ENCODE measurements at regions not wholly inside any gene's neighbourhood (a gene's known extent, or its start where the extent isn't known, plus 50 kb on each side); places are given as distances from the start of the nearest gene placed in this dataset.

- DNase-seq (ENCODE audit: low spot score), result no peak
- TF ChIP-seq CTCF (IDR thresholded peaks at IDR 0.05; ENCODE audit: borderline replicate concordance, control extremely low read depth, extremely low read depth, insufficient read depth, missing control alignments), result no peak
- in situ Hi-C loops (cut with MboI; ENCODE audit: low sequenced_read_pairs, unreplicated experiment), result no loop called here
These were observed 58.0 kb upstream of the TMEM163 start for GRCh38 chr2:134776836-134777235.

GRCh38 chr2:134777593-134777992 lies 58.8 kb upstream of the TMEM163 start:
- in situ Hi-C loops (cut with MboI; ENCODE audit: low sequenced_read_pairs, unreplicated experiment), result no loop called here
- DNase-seq (ENCODE audit: low spot score), result no peak
- no peak for TF ChIP-seq CTCF (IDR thresholded peaks at IDR 0.05; ENCODE audit: borderline replicate concordance, control extremely low read depth, extremely low read depth, insufficient read depth, missing control alignments)

- DNase-seq (ENCODE audit: low spot score), result no peak
- peak; percentile 20 for TF ChIP-seq CTCF (IDR thresholded peaks at IDR 0.05; ENCODE audit: borderline replicate concordance, control extremely low read depth, extremely low read depth, insufficient read depth, missing control alignments)
- in situ Hi-C loops (cut with MboI; ENCODE audit: low sequenced_read_pairs, unreplicated experiment), result no loop called here
These were observed 59.6 kb upstream of the TMEM163 start for GRCh38 chr2:134778372-134778771.

- in situ Hi-C loops (cut with MboI; ENCODE audit: low sequenced_read_pairs, unreplicated experiment), result no loop called here
- no peak for DNase-seq (ENCODE audit: low spot score)
- no peak for TF ChIP-seq CTCF (IDR thresholded peaks at IDR 0.05; ENCODE audit: borderline replicate concordance, control extremely low read depth, extremely low read depth, insufficient read depth, missing control alignments)
These were observed 57.4 kb upstream of the ACMSD start for GRCh38 chr2:134780972-134781371.

- in situ Hi-C loops (cut with MboI; ENCODE audit: low sequenced_read_pairs, unreplicated experiment), result no loop called here
- TF ChIP-seq CTCF (IDR thresholded peaks at IDR 0.05; ENCODE audit: borderline replicate concordance, control extremely low read depth, extremely low read depth, insufficient read depth, missing control alignments), result no peak
- DNase-seq (ENCODE audit: low spot score), result no peak
These were observed 56.3 kb upstream of the ACMSD start for GRCh38 chr2:134782107-134782506.

- in situ Hi-C loops (cut with MboI; ENCODE audit: low sequenced_read_pairs, unreplicated experiment), result no loop called here
- peak; percentile 21 for DNase-seq (ENCODE audit: low spot score)
- TF ChIP-seq CTCF (IDR thresholded peaks at IDR 0.05; ENCODE audit: borderline replicate concordance, control extremely low read depth, extremely low read depth, insufficient read depth, missing control alignments), result peak; percentile 53
These were observed 55.6 kb upstream of the ACMSD start for GRCh38 chr2:134782792-134783191.

- in situ Hi-C loops (cut with MboI; ENCODE audit: low sequenced_read_pairs, unreplicated experiment), result no loop called here
- DNase-seq (ENCODE audit: low spot score), result no peak
- no peak for TF ChIP-seq CTCF (IDR thresholded peaks at IDR 0.05; ENCODE audit: borderline replicate concordance, control extremely low read depth, extremely low read depth, insufficient read depth, missing control alignments)
These were observed 54.5 kb upstream of the ACMSD start for GRCh38 chr2:134783912-134784311.
